CMK (cell line): ENCODE measurements at regions not wholly inside any gene's neighbourhood (a gene's known extent, or its start where the extent isn't known, plus 50 kb on each side); places are given as distances from the start of the nearest gene placed in this dataset.
"Not testable (repeated sequence)": the region's sequence is repeated elsewhere in the genome, so short reads cannot be mapped to it uniquely, and the experiment has no call there.

Experiments used
- DNase-seq: peaks from one replicate; pipeline ENCODE4 v3.0.0-alpha.2; 2010; ENCODE audit warnings: low read depth

DNA sequence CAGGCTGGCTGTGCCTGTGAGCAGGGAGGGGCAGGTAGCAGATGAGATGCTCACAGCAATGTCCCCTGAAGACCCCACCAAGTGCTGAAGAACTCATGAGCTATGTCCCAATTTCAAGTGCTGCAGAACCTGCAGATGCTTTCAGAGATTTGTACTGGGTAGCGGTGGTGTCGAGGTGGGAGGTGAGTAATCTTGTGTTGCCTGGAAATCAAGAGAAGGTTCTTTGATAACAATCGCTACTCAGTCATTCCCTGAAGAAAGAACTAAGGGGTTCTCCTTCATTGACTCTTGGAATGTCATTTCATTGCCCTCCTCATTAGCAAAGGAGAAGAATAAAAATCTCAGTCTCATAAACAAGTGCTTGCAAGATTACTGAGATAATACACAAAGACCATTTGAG lies 246.4 kb downstream of the EMX2 start:
- DNase-seq, result no peak

DNA sequence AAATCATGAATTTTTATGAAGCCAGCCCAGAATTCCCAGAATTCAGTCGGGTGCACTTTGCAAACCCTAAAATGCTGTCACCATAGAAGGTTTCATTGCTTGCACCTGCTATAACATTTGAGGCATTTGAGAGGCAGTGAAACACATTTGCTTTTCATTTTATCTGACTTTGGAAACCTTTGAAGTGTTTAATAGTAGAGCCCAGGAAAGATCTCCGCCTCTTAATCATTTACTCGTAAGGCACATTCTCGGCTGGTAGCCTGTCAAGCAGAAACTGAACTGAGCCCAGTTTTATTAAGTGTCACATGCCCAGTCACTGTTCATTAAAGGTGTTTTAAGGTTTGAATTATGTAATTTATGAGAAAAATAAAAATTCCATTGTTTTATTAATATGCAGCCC lies 247.6 kb downstream of the EMX2 start:
- DNase-seq, result no peak

GRCh38 chr10:117790621-117791020 lies 248.1 kb downstream of the EMX2 start:
- no peak for DNase-seq

GRCh38 chr10:117792214-117792613 lies 249.7 kb downstream of the EMX2 start:
- no peak for DNase-seq

DNA sequence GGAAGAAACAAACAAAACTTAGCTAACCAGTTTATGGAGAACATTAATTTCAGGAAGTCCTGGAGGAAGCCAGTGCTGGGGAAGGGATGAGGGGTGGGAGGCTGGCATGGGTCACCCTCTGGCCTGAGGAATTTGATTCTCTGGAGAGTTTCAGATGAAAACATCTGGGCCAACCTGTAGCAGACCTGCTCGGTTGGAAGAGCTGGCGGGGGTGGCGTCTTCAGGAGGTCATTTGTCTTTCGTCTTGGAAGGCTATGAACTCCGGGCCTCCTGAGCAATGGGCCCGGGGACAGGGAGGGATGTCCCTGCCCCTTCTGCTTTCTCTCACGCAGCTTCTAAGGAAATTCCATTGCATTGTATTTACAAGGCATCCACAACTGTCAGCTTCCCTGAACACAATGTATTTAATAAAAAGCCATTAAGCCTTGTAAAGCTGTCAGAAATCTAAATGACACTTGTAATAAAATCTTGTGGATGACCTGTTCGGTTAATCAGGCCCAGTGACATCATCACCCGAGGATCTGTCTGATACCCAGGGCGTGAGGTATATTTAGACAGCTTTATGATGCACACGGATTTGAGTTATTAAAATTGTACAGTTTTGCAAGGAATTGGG lies 250.5 kb downstream of the RAB11FIP2 start:
- no peak for DNase-seq

DNA sequence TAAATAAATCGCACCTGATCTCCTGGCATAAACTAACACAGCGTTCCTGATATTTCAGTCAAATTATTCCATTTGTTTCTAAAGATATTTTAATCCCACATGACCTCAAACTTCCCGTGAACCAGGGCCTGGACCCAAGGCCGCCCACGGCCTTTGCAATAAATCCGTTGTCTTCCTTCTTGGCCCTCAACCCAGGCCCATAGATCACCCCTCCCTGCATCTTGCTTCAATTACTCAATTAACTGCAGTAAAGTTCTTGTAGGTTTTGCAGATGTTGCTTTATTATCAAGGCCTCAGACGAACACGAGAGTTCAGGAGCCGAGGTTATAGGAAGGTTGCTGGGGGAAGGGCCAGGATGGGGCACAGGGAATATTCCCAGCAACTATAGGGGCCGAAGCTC lies 249.4 kb downstream of the RAB11FIP2 start:
- DNase-seq, result no peak

GRCh38 chr10:117801691-117802090 lies 245.1 kb downstream of the RAB11FIP2 start:
- no peak for DNase-seq

DNA sequence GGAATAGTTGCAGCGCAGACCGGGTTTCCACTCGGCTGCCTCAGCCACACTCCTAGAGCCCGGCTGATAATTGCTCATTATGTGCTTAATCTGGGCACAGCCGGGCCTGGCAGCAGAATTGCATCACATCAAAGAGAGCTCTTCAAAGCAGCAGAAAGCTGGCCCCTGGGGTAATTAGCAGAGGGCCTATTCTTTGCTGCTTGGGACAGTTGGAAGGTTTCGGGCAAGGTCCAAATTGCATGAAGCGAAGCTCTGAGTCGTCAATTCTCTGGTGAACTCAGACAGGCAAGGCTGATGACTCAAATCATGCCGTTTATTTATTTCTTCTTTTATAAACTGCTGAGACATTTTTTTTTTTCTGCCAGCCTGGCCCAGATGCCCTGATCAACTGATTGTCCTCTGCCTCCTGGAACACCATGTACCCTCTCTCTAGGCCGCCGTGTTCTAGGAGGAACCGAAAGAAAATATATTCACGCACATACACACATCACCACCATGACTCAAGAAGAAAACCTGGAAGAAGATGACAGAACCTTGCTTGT lies 242.2 kb downstream of the RAB11FIP2 start:
- no peak for DNase-seq

- DNase-seq, result no peak
Measured at GRCh38 chr10:117805139-117805538, 241.6 kb downstream of the RAB11FIP2 start.

GRCh38 chr10:117807441-117807840 lies 239.3 kb downstream of the RAB11FIP2 start:
- no peak for DNase-seq

DNA sequence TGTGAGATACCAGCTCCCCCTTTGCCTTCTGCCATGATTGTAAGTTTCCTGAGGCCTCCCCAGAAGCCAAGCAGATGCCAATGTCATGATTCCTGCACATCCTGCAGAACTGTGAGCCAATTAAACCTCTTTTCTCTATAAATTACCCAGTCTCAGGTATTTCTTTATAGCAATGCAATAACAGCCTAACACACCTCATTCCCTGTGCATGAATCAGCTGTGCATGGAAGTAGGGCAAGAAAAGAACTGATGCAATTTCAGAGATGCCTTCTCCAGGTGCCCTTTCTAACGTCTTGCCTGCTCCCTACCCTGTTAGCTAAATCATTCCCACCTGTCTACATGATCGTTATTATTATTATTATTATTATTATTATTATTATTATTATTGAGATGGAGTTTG lies 230.9 kb downstream of the RAB11FIP2 start:
- DNase-seq, result not testable (repeated sequence)

DNA sequence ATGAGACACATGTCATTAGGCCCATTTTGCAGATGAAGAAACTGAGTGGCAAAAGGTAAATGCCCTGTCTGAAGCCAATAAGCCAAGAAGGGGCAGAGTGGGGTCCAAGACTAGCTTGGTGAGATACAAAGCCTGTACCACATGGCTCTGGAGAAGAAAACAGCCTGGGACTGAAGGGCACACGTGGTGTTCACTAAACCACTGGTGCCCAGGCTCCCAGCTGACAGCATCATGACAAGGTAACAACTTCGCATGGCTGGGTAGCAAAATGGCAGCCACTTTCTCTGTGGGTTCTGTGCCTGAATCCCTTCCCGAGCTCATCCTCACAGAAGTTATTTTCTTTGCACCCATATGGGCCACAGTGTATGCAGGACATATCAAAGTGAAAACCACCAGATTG lies 229.6 kb downstream of the RAB11FIP2 start:
- DNase-seq, result no peak

DNA sequence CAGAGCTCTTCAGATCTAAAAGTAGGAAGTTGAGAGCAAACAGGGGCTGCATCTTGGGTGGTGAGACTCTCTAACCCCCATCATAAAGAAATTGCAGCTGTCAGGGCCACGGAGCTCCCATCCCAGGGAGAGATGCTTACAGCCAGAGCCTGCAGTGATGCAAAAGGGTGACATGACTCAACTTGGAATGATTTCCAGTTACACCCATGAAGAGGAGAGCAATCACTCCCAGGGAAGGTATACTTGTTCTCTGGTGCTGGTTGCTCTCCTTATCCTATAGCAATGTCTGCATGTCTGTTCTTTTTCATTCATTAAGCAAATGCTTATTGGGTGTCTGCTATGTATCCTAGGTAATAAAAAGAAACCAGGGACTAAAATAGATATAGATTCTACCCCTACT lies 228.0 kb downstream of the RAB11FIP2 start:
- DNase-seq, result no peak

- DNase-seq, result no peak
Measured at GRCh38 chr10:117819304-117819703, 227.4 kb downstream of the RAB11FIP2 start.

DNA sequence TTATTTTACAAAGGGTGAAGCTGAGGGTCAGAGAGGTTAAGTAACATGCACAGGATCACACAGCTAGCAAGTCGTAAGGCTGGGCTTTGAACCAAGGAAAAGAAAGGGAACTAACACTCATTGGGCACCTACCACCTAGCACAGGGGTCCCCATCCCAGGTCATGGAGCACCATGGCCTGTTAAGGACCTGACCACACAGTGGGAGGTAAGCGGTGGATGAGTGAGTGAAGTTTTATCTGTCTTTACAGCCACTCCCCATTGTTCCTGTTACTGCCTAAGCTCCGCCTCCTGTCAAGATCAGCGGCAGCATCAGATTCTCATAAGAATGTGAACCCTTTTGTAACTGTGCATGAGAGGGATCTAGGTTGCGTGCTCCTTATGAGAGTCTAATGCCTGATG lies 222.8 kb downstream of the RAB11FIP2 start:
- DNase-seq, result no peak

DNA sequence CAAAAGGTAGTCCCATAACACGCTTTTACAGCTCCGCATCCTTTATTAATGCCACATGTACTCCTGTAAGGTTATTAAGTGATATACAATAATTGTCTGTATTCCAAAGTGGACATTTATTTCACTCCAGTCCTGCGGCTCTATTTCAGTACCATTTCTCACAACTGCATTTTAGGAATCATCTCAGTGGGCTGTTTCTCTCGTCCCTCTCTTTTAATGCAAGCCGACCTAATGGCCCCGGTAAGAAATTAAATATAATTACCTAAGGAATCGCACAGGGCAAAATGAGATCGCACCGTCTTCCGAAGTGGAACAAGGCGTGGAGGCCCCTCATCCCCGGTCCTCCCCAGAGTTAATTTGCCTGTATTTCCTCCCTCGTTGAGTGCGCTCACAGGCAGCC lies 216.5 kb downstream of the RAB11FIP2 start:
- DNase-seq, result no peak

DNA sequence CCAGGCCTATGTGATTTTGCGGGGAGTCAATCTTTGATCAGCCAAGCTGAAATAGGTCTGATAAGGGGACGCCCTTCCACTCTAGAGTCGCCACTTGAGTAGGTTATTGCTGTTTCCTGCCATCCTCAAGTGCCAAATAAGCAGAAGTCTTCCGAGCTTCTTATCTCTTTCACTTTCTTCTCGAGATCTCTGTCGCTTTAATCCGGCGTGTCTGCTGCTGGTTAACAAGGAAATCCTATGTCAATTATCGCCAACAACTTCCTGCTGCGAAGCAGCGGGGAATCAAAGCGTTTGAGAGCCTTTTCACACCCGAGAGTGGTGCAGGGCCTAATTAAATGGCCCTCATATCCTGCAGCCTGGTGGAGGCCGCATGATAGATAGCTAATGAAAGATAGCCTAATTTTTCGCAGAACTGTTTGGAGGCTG lies 215.9 kb downstream of the RAB11FIP2 start:
- no peak for DNase-seq

DNA sequence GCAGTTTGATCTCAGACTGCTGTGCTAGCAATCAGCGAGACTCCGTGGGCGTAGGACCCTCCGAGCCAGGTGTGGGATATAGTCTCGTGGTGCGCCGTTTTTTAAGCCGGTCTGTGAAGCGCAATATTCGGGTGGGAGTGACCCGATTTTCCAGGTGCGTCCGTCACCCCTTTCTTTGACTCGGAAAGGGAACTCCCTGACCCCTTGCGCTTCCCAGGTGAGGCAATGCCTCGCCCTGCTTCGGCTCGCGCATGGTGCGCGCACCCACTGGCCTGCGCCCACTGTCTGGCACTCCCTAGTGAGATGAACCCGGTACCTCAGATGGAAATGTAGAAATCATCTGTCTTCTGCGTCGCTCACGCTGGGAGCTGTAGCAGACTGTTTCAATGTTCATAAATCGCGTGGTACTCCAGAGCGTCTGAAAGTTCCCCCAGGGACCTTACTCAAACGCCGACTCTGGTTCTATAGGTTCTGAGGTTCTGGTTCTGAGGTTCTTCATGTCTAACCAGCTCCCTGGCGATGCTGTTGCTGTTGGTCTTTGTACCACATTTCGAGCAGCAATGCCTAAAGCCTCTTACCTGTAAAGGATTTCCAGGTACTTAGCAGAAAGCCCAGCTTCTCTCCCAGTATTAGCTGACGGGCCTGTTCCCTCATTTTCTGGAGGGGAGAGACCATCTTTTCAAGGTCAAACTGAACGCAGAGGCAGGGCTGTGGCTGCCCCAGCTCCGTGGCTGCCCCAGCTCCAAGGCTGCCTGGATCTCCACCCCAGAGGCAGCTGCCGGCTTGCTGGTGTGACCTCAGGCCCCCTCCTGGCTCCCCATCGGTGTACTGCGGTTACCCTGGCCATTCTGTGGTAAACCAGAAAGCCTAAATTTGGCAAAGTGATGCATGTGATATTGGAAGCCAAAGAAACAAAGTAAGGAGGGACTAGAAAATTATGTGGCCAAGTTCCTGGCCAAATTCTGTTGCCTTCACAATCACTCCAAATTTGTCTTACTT lies 207.9 kb downstream of the RAB11FIP2 start:
- DNase-seq, result not testable (repeated sequence)

GRCh38 chr10:117856426-117856825 lies 190.3 kb downstream of the RAB11FIP2 start:
- not testable (repeated sequence) for DNase-seq

GRCh38 chr10:117860135-117860534 lies 186.6 kb downstream of the RAB11FIP2 start:
- no peak for DNase-seq

- no peak for DNase-seq
Measured at GRCh38 chr10:117860823-117861222, 185.9 kb downstream of the RAB11FIP2 start.

DNA sequence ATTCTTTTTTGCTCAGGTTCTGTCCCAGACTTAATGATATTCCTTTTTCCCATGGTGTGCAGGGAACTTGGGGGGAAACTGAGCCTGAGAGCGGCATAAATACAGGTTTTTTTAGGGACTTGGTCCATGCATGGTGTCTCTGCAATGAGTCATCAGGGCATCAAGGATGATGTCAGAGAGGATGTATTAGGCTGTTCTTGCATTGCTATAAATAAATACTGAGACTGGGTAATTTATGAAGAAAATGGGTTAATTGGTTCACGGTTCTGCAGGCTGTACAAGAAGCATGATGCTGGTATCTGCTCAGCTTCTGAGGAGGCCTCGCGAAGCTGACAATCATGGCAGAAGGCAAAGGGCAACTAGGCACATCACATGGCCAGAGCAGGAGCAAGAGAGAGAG lies 185.4 kb downstream of the RAB11FIP2 start:
- no peak for DNase-seq

DNA sequence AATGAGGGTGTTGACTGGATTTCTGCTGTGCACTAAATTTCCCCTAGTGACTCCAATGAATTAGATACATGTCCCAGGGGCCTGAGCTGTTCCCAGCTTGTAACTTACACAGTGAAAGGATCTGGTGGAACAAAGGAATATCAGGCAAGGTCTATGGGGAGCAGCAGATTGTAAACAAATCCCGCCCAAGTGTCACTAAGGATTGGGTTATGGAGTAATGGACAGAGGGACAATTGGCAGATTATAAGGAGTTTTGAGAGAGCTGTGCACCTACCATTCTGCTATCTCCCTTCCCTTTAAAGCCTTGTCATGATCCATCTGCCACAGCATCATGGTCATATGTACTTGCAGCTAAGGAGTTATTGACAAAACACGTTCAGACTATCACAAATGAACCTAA lies 183.0 kb downstream of the RAB11FIP2 start:
- no peak for DNase-seq
